Right kidney (tissue), 1 donor: ENCODE measurements at regions not wholly inside any gene's neighbourhood (a gene's known extent, or its start where the extent isn't known, plus 50 kb on each side); places are given as distances from the start of the nearest gene placed in this dataset.

Experiments
- DNase-seq: peaks from one replicate; pipeline ENCODE4 v3.0.0-alpha.2; 2016

DNA sequence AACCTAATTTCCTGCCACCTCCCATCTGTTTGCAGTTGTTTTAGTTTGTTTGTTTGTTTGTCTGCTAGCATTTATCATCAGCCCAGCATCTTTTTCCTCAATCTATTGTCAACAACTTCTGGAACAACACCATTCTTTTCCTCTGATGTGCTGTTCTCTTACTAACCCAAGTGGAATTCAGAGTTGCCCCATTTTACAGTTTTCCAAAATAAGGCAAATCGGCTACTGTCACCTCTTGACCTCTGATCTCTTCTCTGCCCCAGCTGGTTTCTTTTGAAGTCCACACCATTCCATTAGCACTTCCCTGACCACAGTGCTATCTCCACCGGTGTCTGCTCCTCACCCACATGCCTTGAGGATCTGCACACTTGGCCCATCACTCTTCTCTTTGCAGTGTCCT is 102.4 kb downstream of the EFNB2 start:
- DNase-seq = no peak

DNA sequence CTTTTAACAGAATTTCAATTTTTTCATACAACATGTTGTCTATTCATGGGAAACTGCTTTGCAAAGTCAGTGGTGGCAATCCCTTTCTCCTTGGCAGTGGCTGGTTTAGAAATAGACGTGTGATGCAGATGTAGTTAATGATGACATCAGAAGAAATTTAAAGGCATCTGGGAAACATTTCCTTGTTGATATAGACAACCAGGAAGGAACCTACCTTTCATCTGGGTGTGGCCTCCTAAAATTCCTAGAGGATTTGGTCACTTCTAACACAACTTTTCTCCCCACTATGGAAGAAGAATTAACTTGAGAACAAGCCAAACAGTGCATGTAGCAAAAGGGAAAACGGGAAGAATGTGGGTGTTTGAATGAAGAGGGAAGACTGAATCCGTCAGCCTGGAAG is 102.8 kb downstream of the EFNB2 start:
- DNase-seq = no peak

DNA sequence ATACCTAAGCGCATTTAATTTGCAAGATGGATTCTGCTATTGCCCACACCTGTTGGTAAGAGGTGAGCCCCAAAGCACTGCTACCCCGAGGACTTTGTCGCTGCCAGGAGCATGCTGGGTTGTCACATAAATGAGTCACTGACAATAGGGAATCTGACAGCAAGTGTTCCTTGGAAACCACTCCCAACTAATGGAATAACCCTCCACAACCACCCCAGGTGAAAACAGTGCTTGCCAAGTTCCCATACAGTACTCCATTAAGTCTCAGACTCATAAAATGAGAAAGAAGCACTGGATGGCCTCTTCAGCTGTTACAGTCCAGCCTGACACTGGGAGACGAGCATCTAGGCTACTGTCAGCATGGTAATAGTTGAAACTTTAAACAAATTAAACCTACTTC is 108.6 kb downstream of the EFNB2 start:
- no peak for DNase-seq

DNA sequence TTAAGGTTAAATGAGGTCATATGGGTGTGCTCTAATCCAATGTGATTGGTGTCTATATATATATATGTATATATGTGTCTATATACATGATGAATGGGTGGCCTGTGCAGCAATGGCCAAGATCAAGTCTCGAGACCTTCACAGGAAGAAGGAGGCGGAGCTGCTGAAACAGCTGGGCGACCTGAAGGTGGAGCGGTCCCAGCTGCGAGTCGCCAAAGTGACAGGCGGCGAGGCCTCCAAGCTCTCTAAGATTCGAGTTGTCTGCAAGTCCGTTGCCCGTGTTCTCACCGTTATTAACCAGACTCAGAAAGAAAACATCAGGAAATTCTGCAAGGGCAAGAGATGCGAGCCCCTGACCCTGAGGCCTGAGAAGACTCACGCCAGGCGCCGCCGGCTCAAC is 109.8 kb downstream of the EFNB2 start:
- no peak for DNase-seq

DNA sequence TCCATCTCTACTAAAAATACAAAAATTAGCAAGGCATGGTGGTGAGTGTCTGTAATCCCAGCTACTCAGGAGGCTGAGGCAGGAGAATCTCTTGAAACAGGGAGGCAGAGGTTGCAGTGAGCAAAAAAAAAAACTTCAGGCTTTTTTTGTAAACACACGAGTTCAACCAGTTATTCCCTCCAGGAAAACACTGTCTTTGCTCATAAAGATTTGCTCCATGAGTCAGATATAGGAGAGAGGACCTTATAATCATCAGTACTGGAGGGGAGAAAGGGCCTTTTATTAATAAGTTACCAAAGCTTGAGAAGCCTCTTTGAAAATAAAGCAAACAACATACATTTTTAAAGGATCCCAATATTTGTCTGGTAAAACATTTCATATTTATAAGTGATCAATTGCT is 110.7 kb downstream of the EFNB2 start:
- no peak for DNase-seq

DNA sequence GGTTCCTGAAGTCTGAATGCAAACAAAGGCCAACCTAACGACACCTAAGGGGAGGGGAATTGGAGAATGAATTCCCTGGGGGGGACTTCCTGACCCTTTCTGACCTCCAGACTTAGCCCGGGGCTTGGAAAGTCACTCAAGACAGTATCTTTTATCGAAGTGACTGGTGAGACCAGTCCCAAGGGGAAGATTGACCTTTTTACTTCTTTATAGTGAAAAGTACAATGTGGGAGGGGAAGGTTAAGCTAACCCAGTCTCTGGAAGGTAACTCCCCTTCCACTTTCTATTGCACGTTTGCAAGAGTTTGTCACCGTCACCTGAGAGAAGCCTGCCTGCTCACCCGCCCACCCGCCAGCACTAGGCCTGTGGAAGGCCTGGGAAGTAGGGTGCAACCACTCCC is 111.9 kb downstream of the EFNB2 start:
- DNase-seq = no peak

DNA sequence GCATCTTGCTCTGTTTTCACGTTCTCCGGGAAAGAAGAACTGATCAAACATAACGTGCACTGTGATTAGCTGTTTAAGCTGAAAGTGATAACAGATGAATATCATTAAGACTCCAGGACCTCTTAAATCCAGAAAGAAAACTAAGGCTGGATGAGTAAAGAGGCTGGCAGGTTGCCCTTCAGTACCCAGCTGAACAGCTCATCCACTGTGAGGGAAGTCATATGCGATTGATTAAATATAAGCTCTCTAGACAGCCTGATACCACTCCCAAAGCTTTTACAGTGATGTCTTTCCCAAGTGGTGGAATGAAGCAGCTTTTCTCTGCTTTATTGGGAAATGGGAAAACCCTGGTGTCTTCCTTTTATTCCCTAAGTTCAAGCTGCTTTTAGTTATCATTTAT is 116.9 kb downstream of the EFNB2 start:
- DNase-seq = no peak

DNA sequence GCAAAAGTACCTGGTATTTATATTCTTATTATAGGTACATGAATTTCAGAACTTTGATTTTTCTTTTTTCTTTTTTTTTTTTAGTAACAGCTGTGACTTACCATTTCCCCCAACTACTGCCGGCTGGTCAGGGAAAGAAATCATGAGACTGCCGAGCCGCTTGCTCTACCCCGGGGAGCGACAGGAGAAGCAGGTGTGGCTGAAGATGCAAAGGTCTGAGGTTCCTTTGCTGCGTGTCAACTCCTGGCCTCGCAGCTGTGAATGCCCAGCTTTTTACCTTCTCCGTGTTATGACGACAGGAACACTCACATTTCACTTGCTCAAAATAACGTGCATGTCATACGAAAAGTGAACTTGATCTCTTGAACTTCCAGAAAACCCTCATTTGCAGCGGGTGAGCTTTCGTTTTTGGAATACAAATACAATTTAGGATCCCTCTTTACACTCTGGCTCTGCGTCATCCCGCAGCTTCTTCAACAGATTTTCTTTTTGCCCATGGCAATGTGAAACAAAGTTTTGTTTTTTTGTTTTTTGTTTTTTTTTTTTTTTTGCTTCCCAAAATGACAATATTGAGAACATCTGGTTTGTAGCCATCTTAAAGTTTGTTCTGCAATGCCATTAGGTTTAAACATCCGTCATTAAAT is 117.9 kb downstream of the EFNB2 start:
- DNase-seq = no peak

DNA sequence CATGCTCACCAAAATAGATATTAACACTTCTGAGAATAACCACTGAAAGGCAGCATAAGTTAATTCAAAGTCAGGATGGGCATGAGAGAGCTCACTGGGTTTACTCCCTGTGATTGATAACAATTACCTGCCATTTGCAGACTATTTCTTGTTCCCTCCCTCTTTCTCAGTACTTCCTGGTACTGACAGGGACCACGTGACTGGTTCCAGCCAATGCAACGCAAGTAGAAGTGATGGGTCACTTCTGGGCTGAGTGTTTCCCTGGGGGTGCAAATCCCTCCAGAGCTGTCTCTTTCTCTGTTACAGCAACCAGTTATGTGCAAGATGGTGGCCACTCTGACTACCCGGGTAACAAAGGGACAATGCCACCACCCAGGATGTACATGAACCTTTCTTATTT is 118.8 kb downstream of the EFNB2 start:
- DNase-seq = no peak

DNA sequence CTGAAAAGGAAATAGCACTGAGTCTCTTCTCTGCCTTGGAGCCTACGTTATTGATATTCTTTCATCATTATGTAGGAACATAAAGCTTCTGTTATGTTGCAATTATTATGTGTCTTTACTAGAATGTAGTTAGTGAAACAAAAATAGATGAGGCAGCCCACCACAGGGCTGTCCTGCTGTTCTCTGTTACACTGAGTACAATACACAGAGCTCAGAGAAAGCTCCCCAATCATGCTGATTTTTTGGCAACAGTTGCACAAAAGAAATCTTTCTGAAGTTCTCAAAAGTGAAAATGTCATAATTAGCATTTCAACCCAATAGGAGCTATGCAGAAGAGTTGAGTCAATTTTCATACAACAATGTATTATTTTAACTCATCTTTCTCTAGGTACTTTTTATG is 119.5 kb downstream of the EFNB2 start:
- DNase-seq = no peak

DNA sequence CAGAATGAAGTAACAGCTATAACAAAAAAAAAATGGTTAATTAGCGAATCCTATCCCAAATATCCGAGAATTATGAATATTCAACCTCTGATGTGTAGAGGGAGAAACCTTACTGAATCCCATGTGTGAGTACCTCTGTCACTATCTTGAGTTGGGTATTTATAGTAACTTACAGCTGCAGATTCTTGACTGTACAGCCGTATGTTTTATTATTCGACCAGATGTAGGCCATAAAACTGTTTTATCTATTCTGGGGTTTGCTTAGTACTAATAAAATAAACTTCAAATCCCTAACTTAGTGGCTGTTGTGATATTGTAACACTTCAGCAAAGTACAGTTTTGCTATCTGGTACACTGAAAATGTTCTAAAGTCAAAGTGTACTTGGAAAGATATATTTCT is 120.0 kb downstream of the EFNB2 start:
- no peak for DNase-seq

DNA sequence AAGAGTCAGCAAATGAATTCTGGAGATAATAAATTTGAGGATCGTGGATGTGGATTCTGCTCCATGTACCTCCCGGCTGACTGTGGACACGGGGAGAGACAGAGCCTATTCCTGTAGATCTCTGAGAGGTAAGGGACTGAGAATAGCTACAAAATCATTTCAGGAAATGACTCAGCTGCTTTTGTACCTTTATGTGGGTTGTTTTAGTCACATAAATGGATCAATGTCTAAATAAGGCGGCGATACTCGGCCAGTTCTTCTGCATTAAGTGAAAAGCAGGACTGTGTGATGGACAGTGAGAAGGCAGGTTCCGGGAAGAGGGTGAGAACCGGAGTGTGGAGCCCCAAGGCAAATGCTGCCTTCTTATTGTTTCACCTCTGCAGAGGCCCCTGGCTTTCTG is 128.1 kb downstream of the EFNB2 start:
- DNase-seq = no peak

DNA sequence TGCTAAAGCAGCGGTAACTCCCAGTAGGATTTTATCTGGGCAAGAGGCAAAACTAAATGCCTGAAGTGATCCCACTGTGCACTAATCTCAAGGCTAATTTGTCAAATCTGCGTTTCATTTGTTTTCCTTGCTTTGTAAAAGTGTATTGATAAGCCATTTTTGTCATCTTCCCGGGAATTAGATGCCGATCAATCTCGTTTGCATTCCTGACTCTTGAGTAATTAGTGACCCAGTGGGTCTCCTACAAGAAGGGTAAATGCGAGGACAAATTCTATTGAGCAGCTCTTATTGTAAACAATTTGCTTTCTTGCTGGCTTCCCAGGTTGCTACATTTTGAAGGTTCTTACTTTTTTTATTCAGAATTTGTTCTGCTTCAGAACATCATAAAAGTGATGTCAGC is 129.7 kb downstream of the EFNB2 start:
- DNase-seq = no peak

DNA sequence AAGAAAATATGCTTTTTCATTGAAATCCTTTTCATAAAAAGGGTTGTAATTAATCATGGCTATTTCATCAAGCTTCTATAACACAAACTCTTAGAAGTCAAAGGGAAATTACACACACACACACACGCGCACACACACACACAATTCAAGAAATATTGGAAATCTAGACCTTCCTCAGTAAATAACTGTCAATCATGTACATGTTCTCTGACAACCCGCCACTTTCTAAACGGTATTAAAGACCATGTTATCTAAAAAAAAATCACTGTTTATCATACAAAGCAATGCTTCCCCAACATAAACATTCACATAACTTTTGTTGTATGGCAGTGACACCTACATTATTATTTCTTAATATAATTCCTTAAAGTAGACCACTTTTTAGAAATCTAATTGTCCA is 132.2 kb downstream of the EFNB2 start:
- DNase-seq = no peak

DNA sequence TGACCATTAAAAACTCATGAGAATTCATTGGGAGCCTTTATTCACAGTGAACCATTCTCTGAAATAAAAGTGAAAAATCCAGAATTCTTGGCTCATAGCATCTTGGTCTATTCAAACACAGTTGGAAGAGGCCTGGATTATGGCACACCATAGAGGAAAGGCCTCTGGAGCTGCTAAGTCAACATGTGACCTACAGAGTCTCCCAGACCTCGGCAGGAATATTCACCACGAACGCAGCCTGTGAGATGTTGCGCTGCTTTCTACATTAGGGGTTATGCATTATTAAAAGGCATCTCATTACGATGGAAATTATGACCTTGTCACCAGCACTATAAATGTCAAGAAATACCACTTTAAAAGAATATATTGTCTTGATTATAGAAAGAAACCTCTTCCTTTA is 132.6 kb downstream of the EFNB2 start:
- DNase-seq = no peak

DNA sequence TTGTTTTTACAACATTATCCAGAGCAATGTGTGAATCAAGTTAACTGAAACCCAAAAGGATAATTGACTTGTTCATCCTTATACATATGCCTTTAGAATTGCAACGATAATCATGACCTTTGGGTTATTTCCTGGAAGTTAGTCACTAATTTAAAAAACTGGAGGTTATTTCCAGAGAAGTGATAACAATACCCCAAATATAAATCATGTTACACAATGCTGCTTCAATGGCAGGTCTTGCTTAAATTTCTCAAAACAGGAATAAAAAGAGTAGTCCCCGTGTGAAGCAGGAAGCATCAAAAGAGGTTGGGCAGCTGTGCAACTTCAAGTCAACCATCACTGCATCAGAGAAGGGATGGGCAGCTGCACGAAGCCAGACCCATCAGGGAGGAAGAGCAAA is 134.4 kb downstream of the EFNB2 start:
- DNase-seq = no peak

DNA sequence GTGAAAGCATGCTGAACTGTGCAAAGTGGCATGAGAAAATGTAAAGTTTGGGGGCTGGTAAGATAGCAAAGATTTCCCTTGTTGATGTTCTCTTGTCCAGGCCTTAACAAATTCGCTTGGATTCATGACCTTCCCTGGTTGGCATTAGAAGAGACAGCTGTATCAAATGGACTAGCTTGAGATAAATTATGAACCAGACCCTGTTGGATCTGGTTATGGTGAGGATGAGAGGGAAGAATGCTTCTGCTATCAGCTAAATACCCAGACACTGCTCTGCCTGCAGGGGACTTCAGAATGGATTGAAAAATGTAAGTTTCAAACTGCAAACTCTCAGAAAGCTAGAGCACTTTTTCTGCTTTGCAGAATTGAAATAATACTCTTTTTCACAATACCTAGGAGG is 135.2 kb downstream of the EFNB2 start:
- DNase-seq = no peak

DNA sequence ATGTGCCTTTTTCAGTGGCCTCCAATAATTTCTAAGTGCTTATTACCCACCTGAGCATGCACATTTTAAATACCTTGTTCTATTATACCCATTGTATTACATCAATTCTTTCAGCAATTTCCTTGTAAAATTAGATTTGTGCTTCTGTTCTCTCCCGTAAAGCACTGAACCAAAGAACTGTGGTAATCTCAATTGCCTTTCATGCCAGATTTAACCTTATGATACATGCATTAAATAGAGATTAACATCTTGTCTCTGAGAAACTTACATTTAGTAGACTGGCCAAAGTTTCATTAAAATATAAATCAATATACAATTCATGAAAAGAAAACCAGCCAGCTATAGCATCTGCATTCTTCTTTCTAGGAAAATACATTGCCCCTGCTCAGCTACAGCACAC is 137.2 kb downstream of the EFNB2 start:
- DNase-seq = no peak

DNA sequence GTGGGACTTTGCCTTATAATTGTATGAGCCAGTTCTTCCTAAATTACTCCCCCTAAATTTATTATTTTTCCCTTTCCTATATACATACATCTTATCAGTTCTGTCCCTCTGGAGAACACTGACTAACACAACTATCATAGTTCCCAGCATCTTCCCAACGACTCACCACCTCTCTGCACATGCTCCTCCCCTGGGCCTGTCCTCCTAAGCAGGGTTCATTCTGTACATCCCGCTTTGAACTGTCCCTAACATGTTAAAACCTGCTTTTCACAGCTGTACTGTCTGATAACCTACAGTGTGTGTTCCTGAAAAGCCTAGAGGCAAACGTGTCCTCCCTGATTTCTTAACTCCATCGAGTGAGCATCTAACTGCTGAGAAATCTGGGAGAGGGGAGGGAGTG is 141.7 kb downstream of the EFNB2 start:
- DNase-seq = no peak

DNA sequence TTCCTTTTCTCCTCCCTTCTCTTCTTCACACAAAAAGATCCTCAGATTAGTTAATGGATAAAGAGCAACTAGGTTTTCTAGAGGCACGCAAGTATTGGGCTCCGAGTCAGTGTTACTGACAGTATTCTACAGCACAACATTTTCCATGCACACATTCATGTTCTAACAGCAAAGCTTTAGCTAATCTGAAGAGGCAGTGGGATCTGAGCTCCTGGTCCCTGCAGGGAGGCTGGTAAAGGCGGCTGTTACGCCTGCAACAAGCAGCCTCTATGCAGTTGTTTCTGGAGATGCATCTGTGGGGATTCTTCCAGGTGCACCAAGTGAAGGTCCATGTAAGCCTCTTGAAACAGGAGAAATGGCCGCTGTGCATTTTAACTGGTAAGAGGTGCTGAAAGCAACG is 143.8 kb downstream of the EFNB2 start:
- no peak for DNase-seq

DNA sequence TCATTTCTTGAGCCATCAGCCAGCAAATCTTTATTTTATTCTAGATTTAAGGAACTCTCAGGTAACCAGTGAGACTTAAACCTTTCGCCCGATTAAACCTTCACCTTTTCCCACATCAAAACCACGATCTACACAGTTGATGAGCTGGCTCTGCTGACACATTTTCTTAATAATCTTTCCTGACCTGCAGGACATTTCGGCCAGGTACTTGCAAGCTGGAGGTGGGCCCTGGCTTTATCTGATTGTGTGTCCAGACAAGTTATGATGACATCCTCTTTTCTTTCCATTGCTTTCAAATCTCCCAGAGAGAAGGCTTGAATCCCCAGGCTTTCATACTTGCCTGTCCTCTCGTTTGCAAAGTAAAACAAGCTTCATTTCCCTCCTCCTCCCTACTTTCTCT is 144.2 kb downstream of the EFNB2 start:
- DNase-seq = no peak

DNA sequence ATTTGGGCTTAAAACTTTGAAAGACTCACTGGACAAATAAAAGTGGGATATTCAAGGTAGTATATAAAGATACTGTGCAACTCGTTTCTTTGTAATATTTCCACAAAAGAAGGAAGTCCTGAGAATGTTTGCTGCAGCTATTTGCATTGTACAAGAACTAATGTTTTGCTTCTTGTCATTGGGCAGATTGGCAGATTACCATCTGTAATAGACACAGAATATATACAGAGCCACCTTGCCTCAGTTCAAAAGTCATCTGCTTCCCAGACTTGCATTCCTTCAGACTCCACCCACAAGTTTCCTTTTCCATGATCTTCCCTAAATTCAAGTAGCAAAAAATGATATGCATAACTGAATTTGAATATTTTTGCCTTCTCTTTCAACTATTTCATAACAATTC is 145.1 kb downstream of the EFNB2 start:
- DNase-seq = no peak

DNA sequence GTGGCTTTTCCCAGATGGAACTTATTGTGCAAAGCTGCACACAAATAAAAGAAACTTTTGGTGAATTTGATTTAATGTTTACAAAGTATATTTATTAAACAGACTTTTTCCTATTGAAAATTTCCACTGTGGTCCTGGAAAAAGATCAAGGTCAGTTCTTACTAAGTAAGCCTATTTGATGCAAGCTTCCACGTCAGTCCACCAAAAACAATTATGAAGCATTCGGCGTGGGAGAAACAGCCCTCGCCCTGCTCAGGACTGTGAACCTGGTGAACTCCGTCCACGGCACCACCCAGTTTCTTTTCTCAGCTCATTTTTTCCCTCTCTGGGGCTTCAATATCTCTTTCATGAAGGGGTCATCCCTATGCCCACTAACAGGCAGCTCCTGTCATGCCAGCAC is 149.8 kb downstream of the EFNB2 start:
- DNase-seq = no peak

DNA sequence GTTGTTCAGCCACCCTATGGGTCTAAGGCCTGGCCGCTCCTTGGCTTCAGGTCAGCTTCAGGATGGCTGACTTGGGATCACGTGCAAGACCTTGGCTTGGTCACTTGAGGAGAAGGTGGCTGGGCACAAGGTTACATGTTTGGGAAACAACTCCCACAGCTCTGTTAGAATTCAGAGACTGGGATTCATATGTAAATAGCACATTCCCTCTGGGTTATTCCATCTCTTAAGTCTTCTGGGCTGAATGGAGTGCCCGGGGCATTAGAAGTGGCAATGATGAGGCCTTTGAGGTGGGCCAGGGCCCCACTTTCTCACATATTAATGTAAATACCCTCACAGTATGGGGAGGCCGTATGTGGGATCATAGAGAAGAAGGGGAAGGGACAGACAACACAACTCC is 150.9 kb downstream of the EFNB2 start:
- DNase-seq = no peak

DNA sequence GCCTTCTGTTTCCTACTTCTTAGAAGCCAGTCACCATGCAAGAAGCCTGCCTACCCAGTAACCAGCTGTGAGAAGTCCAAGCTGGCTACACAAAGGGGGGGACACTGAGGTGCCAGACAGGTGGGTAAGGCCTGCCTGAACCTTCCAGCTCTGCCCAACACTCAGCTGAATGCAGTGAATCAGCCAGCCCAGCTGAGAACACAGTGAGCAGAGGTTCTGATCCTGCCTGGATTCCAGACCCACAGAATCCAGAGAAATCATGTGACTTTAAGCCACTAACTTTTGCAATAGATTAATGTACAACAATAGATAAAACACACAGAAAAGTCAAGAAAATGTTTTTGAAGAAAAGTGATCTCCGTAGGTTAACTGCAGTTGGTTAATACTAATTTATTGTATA is 151.7 kb downstream of the EFNB2 start:
- no peak for DNase-seq

DNA sequence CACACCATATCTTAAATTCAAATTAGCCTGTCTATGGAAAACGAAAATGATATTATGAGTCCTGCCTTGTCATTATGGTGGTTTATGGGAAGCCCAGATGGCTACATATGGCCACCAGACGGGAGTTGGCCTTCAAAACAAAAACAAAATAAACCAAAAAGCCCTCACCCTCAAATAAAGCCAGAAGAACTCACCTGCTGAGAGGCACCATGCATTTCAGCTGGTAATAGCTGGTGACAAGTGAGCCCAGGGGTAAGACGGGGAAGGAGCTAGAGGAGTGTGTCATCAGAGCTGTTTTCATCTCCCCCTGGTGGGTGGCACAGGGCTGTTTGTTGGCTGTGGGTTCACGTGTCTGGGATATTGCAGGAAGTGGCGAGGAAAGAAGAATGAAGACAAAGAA is 152.9 kb downstream of the EFNB2 start:
- no peak for DNase-seq
